Transverse colon (tissue), 4 donors: ENCODE measurements at regions not wholly inside any gene's neighbourhood (a gene's known extent, or its start where the extent isn't known, plus 50 kb on each side); places are given as distances from the start of the nearest gene placed in this dataset.

Experiments used
- CTCF ChIP-seq, 5 experiments: fragments of 200-600 bp in 3 of 5; fragments of 450-650 bp in 2 of 5; sonication (generic) in 3 of 5; IDR thresholded peaks; 1 replicate in 2 of 5; 2 replicates in 3 of 5; pipeline ENCODE4 v1.5.1; 2016 to 2017; ENCODE audit warnings: antibody characterized with exemption in 5 of 5, inconsistent platforms in 3 of 5, mild to moderate bottlenecking in 2 of 5, moderate library complexity in 1 of 5
- EP300 ChIP-seq: sonication (generic); formaldehyde crosslinking; IDR thresholded peaks from one replicate; pipeline ENCODE4 v1.6.1; 2017; ENCODE audit warnings: antibody characterized with exemption, low read depth
- POLR2A ChIP-seq: fragments of 450-650 bp; IDR thresholded peaks from one replicate; pipeline ENCODE4 v1.6.1; 2016; ENCODE audit warnings: antibody characterized with exemption, mild to moderate bottlenecking, moderate library complexity
- POLR2AphosphoS5 ChIP-seq, 3 donors: sonication (generic); formaldehyde crosslinking; IDR thresholded peaks; one replicate each; pipeline ENCODE4 v1.6.1; 2016; ENCODE audit warnings: antibody characterized with exemption in 3 of 3

- no peak for TF ChIP-seq POLR2AphosphoS5 (IDR thresholded peaks at IDR 0.05)
- no peak for TF ChIP-seq CTCF (IDR thresholded peaks at IDR 0.05)
- no peak for TF ChIP-seq POLR2A
- TF ChIP-seq EP300, result no peak
Measured at GRCh38 chrX:150086371-150086770, 148.1 kb upstream of the EOLA2 start.
